HT-29 (cell line): ENCODE measurements at regions not wholly inside any gene's neighbourhood (a gene's known extent, or its start where the extent isn't known, plus 50 kb on each side); places are given as distances from the start of the nearest gene placed in this dataset.
"Not testable (repeated sequence)": the region's sequence is repeated elsewhere in the genome, so short reads cannot be mapped to it uniquely, and the experiment has no call there.

Source experiments
- DNase-seq: peaks from one replicate; pipeline ENCODE4 v3.0.0-alpha.2; 2015; ENCODE audit warnings: low spot score

DNA sequence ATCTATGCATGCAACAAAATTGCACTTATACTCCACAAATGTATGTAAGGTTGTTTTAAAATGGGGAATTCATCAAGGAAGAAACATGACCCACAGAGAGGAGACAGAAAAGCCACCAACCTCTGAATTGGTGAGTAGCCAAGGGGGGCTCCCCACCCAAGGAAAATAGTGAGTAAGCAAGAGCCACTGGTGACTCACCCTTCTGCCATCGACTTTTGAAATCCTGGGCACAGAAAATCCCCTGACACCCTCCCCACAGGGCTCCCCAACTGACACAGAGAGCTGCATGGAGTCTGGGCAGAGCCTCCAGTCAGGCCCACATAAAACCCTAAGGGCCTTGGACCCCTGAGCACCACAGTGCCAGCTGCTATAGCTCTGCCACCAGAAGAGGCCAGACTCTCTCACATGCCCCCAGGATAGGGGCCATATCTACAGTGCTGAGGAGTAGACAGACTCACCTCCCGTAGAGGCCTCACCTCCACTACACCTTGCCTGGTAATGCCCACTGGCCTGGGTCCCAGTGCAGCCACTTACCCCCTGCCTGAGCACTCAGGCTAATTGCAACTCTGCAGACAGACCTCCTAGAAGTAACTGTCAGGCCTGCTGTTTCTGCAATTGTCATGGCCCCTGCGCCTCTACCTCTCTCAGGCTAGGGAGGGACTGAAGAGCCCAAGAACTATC, 244.7 kb upstream of the WSB1 start:
- peak; percentile 2 for DNase-seq

DNA sequence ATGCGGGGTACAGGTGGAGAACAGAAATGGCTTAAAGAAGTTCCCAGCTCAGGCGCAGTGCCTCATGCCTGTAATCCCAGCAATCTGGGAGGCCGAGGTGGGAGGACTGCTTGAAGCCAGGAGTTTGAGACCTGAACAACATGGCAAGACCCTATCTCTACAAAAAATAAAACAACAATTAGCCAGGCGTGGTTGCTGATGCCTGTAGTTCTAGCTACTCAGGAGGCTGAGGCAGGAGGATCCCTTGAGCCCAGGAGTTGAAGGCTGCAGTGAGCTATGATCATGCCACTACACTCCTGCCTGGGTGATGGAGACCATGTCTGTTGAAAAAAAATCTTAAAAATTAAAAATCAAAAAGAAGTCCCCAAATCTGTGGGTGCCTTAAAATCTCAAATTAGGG, 228.3 kb upstream of the WSB1 start:
- no peak for DNase-seq

DNA sequence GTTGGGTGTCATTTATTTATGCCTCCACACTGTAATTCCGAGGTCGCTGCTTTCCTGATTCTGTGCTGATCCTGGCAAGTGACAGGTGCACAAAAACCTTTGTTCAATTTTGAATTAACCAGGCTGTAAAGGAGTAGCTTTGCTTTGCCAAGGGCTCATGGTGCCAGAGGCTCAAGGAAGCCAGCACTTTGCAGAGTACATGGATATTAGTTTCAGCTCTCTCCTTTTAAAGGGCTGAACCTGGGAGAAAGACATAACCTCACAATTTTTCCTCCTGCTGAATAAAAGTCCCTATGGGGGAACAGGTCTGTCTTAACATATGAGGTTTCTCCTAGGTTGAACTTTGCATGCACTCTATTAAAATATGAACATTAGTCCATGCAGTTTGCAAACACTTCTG, 227.6 kb upstream of the WSB1 start:
- no peak for DNase-seq

DNA sequence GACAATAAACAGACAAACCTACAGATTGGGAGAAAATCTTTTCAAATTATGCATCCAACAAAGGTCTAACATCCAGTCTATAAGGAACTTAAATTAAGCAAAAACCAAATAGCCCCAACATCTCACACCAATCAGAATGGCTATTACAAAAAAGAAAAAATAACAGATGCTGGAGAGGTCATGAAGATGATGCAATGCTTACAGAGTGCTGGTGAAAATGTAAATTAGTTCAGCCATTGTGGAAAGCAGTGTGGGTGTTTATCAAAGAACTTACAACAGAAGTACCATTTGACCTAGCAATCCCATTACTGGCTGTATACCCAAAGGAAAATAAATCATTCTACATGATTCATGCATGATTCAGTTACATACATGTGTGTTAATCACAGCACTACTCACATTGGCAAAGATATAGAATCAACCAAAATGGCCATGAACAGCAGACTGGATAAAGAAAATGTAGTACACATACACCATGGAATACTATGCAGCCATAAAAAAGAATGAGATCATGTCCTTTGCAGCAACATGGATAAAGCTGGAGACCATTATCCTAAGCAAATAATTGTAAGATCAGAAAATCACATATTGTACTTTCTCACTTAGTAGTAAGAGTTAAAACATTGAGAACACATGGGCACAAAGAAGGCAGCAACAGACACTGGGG, 223.9 kb upstream of the WSB1 start:
- no peak for DNase-seq

GRCh38 chr17:27070836-27071235, 223.1 kb upstream of the WSB1 start:
- DNase-seq = no peak

GRCh38 chr17:27072885-27073284, 221.0 kb upstream of the WSB1 start:
- DNase-seq = no peak

DNA sequence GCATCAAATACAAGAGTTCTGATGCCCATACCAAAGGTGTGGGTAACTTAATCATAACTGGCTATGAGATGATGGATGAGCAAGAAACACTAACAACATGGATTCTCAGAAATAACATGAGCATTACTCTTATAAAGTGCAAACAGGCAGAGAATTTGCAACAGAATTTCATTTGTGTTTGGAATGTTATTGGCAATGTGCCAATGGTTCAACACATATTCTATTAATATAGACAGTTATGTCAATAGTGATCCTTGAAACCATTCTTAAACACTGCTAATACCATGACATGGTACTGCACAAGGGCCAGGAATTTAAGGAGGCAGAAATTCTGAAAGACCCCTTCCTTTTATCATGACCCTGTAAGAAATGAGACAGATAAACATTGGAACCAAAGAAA, 217.1 kb upstream of the WSB1 start:
- no peak for DNase-seq

- no peak for DNase-seq
These were observed 215.6 kb upstream of the WSB1 start for GRCh38 chr17:27078296-27078695.

- no peak for DNase-seq
These were observed 214.3 kb upstream of the WSB1 start for GRCh38 chr17:27079660-27080059.

DNA sequence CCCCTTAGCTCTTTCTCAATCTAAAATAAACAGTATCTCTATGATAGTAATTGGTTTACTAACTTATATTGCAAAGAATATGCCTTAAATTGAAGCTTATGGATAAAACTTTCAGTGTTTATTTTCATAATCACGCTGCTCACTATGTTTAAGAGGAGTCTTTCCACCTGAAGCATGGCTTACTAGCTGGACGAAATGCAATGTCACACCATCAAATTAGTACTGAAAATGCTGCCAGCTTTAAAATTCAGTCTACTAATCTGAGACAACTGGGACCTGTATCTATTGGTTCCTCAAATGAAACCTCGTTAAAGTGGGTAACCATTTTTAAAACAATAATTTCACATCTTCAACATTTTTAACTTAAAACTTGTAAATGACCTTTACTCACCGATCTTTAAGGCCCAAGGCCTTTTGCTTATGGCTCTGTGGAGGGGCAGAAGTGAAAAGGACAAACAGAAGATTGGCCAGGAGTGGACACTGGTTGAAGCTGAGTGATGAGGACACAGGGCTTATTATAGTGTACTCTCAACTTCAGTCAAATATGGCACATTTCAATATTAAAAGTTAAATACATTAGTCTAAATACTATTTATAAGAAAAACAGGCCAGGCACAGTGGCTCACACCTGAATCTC, 212.8 kb upstream of the WSB1 start:
- no peak for DNase-seq

DNA sequence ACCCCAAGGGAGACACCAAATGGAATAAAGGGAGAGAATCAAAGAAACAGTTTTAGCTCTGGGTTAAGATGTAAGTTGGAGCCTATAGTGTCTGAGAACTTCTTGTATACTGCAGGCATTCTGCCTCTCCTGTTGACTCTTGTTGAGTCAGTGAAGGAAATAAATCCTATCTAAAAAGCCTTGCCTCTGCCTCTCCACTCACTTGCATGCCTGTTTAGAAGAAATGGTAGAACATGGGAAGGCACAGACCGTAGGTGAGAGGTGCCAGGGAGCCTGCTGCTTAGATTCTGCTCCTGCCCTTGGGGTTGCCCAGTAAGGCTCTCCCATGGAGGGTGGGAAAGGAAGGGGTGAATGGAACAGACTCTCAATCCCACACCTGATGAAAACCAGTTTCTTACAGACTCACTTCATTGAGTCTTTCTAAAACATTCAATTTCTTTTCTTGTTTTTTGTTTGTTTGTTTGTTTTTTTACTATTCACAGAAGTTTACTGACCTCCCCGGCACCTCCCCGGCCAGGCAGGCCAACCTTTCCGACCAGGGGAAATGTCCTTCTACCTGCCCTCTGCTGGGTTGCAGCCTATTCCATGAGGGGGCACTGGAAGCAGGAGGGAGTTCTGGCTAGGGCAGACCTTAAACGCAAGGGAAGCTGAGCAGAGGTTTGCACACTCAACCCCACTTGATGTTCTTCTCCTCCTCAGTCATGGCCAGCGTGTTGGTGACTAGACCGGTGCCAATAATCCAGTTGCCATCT, 211.7 kb upstream of the WSB1 start:
- DNase-seq = no peak

- no peak for DNase-seq
These were observed 211.1 kb upstream of the WSB1 start for GRCh38 chr17:27082775-27083154.

DNA sequence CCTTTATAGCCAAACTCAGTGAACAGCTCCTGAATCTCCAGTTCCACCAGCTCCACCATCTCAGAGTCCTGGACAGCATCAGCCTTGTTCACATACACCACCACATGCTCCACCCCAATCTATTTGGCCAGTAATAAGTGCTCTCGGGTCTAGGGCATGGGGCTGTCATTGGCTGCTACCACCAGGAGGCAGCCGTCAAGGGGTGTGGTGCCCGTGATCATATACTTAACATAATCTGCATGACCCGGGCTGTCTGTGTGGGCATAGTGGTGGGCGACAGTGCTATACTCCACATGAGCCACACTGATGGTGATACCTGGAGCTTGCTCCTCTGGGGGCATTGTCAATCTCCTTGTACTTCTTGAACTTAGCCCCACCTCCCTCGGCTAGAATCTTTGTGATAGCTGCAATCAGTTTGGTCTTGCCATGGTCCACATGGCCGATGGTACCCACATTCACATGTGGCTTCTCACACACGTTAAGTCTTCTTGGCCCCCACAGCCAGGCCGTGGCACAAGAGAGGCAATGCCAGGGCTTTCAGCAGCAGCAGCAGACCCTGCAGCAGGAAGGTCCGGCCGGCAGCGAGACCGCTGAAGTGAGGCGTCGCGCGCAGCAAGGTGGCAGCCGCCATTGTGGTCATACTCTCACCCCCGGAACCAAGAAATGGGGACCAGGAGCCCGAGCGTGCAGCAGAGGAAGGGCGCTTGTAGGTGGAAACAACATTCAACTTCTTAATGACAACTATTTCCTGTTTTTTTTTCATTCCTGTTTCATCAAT, 210.3 kb upstream of the WSB1 start:
- no peak for DNase-seq

DNA sequence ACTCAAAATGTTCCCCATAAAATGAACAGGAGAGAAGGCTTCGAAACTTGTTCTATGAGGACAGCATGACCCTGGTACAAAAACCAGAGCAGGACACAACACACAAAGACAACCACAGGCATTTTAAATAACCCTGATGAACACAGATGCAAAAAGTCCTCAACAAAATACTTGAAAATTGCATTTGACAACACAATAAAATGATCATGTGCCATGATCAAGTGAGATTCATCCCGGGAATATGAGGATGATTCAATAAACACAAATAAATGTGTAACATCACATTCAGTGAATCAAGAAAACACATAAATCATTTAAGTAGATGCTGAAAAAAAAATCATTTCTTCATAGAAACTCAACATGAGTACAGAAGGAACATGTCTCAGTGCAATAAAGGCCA, 208.4 kb upstream of the WSB1 start:
- DNase-seq = no peak

GRCh38 chr17:27086526-27086925, 207.4 kb upstream of the WSB1 start:
- no peak for DNase-seq

DNA sequence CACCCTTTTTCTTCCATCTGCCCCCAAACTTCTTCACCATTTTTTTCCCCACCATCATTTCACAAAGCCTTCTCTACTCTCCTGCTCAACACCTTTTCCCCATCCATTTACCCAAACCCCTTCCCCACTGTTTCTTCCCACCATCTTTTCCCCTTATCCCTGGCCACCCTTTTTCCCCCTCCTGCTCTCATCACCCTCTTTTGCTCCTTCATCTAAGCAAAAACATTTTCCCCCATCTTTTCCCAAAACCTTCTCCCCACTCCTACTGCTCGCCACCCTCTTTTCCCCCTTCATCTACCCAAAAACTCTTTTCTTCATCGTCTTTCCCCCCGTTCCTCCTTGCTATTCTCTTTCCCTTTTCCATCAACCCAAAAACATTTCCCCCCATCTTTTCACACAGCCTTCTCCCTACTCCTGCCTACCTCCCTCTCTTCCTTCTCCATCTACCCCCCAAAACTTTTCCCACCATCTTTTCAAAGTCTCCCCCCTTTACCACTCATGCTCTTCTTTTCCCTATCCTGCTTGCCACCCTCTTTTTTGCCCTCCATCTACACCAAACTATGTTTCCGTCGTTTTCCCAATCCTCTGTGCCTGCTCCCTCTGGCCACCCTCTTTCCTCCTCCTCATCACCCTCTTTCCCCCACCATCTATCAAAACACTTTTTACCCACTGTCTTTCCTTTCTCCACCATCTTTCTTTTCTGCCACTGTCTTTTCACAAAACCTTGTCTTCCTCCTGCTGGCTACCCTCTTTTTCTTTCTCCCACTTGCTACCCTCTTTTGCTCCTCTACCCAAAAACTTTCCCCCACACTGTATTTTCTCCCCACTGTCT, 205.8 kb upstream of the WSB1 start:
- no peak for DNase-seq

DNA sequence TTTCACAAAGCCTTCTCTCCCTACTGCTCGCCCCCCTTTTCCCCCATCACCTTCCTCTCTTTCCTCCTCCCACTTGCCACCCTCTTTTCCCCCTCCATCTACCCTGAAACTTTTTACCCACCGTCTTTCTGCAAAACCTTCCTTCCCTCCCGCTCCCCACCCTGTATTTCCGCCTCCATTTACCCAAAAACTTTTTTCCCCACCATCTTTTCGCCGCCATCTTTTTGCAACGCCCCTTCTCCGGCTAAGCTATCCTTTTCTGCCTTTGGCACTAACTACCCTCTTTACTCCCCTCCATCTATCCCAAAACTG, 205.2 kb upstream of the WSB1 start:
- DNase-seq = no peak

- DNase-seq = not testable (repeated sequence)
These were observed 204.6 kb upstream of the WSB1 start for GRCh38 chr17:27089079-27089928.

DNA sequence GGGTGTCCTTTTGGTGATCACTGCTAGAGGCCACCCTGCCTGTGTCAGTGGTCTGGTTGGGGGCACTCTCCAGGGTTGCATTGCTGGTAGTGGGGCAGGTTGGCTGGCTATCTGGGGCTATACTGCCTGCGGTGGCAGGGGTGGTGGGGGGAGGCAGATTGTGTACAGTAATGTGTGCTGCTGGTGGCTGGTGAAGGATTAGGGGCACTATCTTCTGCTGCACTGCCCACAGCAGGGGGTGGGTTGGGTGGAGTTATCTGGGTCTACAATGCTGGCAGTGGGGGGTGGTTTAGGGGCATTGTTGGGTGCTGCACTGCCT, 204.0 kb upstream of the WSB1 start:
- DNase-seq = no peak

- not testable (repeated sequence) for DNase-seq
These were observed 203.4 kb upstream of the WSB1 start for GRCh38 chr17:27090450-27091042.
